GM21619 (cell line): ENCODE measurements at regions not wholly inside any gene's neighbourhood (a gene's known extent, or its start where the extent isn't known, plus 50 kb on each side); places are given as distances from the start of the nearest gene placed in this dataset.

Source experiments
- ATAC-seq: cut with Tn5 transposase; IDR thresholded peaks from one replicate; pipeline ENCODE4 v1.9.1; 2021; ENCODE audit not compliant: unreplicated experiment

DNA sequence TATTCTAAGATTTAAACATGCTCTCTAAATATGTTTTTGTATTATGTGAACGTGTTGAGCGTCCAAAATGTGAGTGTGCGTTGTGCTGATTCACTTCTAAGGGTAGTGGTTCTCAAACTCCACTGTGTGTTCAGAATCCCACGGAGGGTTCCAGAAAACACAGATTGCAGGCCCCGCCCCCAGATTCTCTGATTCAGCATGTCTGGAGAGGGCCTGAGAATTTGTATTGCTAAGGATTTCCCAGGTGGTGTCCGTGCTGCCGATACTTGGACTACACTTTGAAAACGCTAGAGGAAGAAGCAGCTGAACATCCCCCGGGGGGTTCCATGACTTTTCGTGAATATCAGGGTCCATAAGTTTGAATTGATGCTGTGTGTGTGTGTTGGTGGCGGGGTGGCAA, 1043.2 kb upstream of the WWC1 start:
- no peak for ATAC-seq

DNA sequence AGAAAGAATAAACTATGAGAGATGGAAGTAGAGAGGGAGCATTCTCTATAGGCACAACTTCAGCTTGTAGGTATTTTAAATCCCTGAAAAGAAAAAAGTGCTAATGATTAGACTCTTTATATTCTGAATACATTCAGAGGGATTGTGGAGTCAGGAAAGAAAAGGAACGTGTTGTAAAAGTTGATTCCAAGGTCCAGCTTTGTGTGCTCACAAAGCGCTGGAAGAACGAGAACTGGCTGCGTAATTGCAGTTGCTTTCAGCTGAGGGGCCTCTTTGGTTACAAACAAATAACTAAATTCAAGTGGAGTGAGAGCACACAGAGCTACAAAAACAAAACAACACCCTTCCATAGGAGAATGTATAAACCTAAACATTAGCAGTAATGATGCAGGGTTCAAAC, 1040.4 kb upstream of the WWC1 start:
- ATAC-seq: no peak

- no peak for ATAC-seq
Observed at GRCh38 chr5:167254132-167254531, 1037.3 kb upstream of the WWC1 start.

GRCh38 chr5:167255926-167256325, 1035.5 kb upstream of the WWC1 start:
- ATAC-seq: no peak

DNA sequence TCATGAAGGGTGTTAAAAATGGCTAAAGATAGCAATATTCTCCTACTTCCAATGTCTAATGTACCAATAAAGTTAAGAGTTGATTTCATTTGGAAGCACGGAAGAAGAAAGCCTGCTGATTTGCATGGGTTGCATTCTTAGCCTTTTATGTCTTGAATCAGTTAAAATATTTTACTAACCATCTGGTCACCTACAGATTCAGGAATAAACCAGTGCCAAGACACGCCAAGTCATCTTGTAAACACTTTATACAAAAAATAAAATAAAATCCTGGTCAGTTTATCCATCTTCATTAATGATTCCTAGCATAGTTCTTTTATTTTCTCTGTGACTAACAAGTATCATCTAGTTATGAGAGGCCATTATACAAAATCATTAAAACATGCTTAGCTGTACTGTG, 1031.6 kb upstream of the WWC1 start:
- no peak for ATAC-seq

DNA sequence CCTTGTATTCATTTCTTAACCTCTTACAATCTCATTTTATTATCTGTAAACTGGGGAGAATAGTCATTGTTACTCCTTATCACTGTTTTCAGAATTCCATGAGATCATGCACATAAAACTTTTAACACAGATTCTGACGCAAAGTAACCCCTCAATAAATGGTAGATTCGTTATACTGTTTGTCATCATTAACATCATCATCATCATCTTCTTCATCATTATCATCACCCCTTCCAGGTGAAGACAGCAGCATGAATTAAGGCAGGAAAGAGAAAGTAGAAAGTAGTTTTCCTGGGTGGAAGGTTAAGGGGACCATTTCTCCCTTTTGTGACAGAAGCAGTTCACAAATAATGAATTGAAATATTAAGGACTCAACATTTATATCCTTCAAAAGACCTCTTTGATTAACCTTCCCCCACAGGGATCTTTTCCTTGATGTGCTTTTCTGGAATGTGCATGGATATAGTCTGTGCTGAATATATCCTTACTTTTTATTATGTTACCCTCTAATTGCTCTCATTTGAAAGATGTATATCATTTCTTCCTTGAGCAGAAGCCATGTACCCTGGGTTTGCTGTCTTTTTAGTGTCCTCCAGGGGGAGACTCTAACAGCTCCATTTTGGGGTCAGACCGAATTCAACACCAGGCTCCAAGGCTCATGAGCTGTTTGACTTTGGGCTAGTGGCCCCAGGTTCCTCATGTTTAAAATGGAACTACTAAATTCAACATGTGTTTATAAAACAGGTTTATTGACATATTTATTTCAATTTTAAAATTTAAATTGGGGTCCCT, 1029.9 kb upstream of the WWC1 start:
- ATAC-seq: no peak

- ATAC-seq: no peak
Observed at GRCh38 chr5:167263185-167263584, 1028.3 kb upstream of the WWC1 start.

- ATAC-seq: no peak
Observed at GRCh38 chr5:167264348-167264747, 1027.1 kb upstream of the WWC1 start.

DNA sequence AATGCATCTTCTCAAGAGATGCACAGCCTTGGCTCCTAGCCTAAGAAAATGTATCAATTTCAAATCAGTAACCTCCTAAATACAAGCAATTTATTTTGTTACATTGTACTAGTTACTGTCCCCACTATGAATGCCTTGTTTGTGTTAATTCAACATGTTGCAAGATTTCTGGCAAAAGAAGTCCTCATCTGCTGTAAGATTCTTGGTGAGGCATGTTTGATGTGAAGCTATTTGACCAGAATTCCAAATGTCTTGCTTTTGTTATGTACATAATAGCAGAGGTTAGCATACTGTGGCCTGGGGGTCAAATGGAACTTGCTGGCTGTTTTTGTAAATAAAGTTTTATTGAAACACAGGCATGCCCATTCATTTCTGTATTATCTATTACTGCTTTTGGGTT, 1023.1 kb upstream of the WWC1 start:
- no peak for ATAC-seq

GRCh38 chr5:167269146-167269545, 1022.3 kb upstream of the WWC1 start:
- ATAC-seq: no peak

- no peak for ATAC-seq
Observed at GRCh38 chr5:167271081-167271480, 1020.4 kb upstream of the WWC1 start.

- ATAC-seq: no peak
Observed at GRCh38 chr5:167271511-167271910, 1019.9 kb upstream of the WWC1 start.

DNA sequence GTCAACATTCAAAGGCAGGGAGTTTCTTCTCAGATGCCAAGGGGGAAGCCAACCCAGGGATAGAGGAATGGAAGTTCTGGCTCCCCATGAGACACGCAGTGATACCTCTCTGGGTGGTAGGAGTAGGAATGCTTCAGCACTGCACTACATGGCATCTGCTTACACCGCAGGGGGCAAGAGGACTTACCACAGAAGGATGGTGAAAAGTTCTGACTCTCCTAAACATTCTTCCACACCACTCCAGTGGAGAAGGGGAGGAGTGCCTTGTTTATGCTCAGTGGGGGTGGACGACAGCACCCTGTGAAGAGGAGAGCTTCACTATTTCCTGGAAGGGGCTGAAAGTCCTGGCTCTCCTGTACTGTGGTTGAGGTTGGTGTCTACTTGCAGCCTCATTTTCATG, 1011.3 kb upstream of the WWC1 start:
- no peak for ATAC-seq

DNA sequence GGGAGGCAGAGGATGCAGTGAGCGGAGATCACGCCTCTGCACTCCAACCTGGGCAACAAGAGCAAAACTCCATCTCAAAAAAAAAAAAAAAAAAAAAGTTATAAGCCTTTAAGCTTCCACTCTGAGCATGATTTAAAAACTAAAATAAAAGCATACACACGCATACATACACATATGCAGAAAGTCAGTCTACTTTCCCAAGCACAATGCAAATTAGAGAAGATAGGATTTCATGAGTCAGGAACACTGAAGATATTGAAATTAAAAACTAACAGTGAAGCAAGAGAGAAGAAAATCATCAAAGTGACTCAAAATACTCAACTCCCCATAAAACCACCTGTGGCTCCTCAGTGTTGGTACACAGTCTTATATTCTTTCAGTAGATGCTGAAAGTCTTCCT, 1009.5 kb upstream of the WWC1 start:
- ATAC-seq: no peak

DNA sequence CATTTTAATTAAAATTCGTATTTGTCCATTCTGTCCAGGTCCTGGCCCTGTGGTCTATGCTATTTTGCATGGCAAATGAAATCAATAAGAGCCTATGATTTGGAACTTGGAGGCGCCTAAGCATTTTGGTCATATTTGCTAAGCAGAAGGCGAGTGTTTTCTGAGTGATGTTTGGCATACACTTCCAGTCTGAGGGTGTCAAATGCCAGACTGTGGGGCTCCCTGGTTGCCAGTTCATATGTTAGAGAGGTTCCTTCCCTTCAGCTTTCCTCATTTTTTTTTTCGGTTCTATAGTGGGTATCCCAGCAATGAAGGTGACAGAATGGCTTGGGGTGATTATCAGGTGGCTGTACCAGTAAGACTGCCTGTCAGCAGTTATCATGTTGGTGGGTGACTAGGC, 1007.8 kb upstream of the WWC1 start:
- no peak for ATAC-seq

GRCh38 chr5:167284222-167284890, 1007.1 kb upstream of the WWC1 start:
- no peak for ATAC-seq

DNA sequence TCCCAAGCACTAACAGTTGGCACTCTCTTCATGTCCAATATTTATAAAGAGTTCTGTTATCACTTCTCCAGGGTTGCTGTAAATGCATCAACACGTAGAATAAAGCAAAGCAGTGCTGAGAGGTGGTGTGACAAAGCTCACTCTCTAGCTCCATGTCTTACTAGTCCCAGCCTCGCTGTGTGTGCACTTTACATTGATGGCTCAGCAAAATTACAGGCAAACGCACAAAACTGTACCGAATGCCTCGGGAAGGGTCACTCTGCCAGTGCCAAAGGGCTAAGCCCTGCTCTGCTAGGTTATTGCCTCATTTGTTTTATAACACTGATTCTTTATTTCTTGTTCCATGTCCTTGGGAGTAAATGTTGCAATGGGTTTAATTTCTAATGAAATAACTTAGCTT, 1005.9 kb upstream of the WWC1 start:
- no peak for ATAC-seq

GRCh38 chr5:167286891-167287290, 1004.6 kb upstream of the WWC1 start:
- ATAC-seq: no peak

DNA sequence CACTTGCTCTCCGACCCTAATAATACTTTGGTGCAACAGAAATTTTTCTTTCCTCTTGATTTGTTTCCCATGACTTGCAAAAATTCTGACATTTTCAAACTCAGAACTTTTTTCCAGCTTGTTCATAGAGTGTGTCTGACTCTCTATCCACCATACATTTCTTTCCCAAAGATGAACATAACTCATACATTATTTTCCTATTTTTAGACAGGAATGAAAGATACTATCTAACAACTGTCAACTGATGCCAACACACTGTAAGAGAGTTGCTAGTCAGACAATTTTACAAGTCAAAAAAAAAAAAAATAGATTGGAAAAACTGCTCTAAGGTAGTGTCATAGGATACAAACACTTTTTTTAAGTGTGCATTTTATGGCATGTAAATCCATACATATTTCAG, 1001.0 kb upstream of the WWC1 start:
- ATAC-seq: no peak

- no peak for ATAC-seq
Observed at GRCh38 chr5:167294882-167295680, 996.4 kb upstream of the WWC1 start.

- ATAC-seq: no peak
Observed at GRCh38 chr5:167295681-167296005, 995.8 kb upstream of the WWC1 start.

DNA sequence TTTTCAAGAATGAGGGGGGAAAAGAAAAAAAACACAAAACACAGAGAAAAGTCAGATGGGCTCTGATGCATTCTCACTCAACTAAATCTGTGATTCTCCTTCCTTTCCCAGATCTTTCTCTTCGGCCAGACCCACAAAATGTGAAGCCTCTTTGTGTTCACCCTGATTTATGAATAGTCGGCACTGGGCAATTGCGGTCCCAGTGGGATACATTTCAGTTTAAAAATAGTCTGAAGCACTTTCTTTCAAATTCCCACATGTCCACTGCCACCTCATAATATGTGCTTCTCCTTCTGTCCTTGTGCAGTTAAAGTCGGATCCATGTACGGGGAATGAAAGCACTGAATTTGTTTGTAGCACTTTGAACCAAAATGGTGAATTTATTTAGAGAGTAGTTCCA, 995.4 kb upstream of the WWC1 start:
- no peak for ATAC-seq
